ENCODE measurements at regions not wholly inside any gene's neighbourhood (a gene's known extent, or its start where the extent isn't known, plus 50 kb on each side); places are given as distances from the start of the nearest gene placed in this dataset.

- no peaks in the 10 kb centered on the region for H3K36me3 ChIP-seq (ENCODE audit: control insufficient read depth in 2 of 4, insufficient read depth in 4 of 4, low read length in 3 of 4)
- H3K4me1 ChIP-seq (replicated peaks in 1 of 4; ENCODE audit: control insufficient read depth in 3 of 4, insufficient read depth in 4 of 4, low read length in 3 of 4) = peaks cover 0 to 3% (median 0%) of the 10 kb centered on the region in 4 experiments; a peak in 2 of 7 replicates
- no peak overlapping the region for H2AK5ac ChIP-seq (ENCODE audit: low read depth, low read length)
- no peak for DNase-seq (ENCODE audit: low read depth in 1 of 2, low spot score in 2 of 2)
- H2BK12ac ChIP-seq (ENCODE audit: low read depth, low read length) = no peak overlapping the region
- H2BK20ac ChIP-seq (ENCODE audit: low read length) = no peak overlapping the region
- H3K9me3 ChIP-seq (ENCODE audit: insufficient read depth in 2 of 2, low read depth in 1 of 2, low read length in 1 of 2) = peaks cover 2 to 3% of the 10 kb centered on the region in 2 experiments; a peak in 3 of 4 replicates
- H3K79me2 ChIP-seq (ENCODE audit: control insufficient read depth in 1 of 2, insufficient read depth in 2 of 2, low read length in 2 of 2) = no peaks in the 10 kb centered on the region
- 84% methylated on average over 9 of the region's 9 CpGs; no CpG with 5 or more reads in 1 of the 2 experiments for WGBS, 2 experiments (ENCODE audit: extremely low coverage in 1 of 2, insufficient coverage in 1 of 2, insufficient read length in 1 of 2, insufficient replicate concordance in 2 of 2, low coverage in 1 of 2, low lambda C conversion rate in 2 of 2, missing lambda C conversion rate in 1 of 2)
- H2AFZ ChIP-seq (ENCODE audit: low read length) = 0 out of 2 replicates have a peak overlapping the region, but pooled peaks have one; percentile 19
- H2BK15ac ChIP-seq (ENCODE audit: low read length) = no peak overlapping the region
- H3K4me2 ChIP-seq (ENCODE audit: insufficient read depth in 1 of 2, low read depth in 2 of 2, low read length in 2 of 2) = no peak overlapping the region
- no peak overlapping the region for H3K14ac ChIP-seq (ENCODE audit: insufficient read length)
- no peak overlapping the region for H4K5ac ChIP-seq (ENCODE audit: insufficient read length, low read depth, low read length)
- FAIRE-seq = no peak
- ChIA-PET CTCF (ENCODE audit: partially characterized antibody) (interaction anchor here (0.7 to 1.8 kb wide), 5 partner anchors 8 to 244 kb away, joined by 3 to 4 read pairs (median 3); no protein-coding TSS in a partner anchor), POLR2A (ENCODE audit: partially characterized antibody) (no interaction called here)
- H3K23me2 ChIP-seq (ENCODE audit: low read depth, low read length) = peaks cover 4% of the 10 kb centered on the region; the same call in 1 of the 2 replicates
- H3K9ac ChIP-seq (replicated peaks in 1 of 4; ENCODE audit: extremely low read depth in 1 of 4, low read depth in 3 of 4, low read length in 3 of 4) = no peak overlapping the region
- no peak overlapping the region for H3K27ac ChIP-seq (ENCODE audit: low read depth, low read length)
- no peak overlapping the region for H3K56ac ChIP-seq (replicated peaks; ENCODE audit: insufficient read length, low read depth, low read length)
- no peak overlapping the region for H3K18ac ChIP-seq (ENCODE audit: extremely low read depth, low read length)
- no peak overlapping the region for H4K8ac ChIP-seq (ENCODE audit: extremely low read depth, insufficient read depth, low read length)
- H3K23ac ChIP-seq (ENCODE audit: insufficient read length) = no peak overlapping the region
- no peaks in the 10 kb centered on the region; a peak in 1 of 7 replicates for H3K27me3 ChIP-seq (replicated peaks in 1 of 4; ENCODE audit: control insufficient read depth in 3 of 4, extremely low read depth in 1 of 4, insufficient read depth in 3 of 4, low read length in 3 of 4)
- no peaks in the 10 kb centered on the region for H4K20me1 ChIP-seq (replicated peaks in 1 of 2; ENCODE audit: control insufficient read depth in 1 of 2, insufficient read depth in 2 of 2, low read length in 2 of 2)
- H3K4me3 ChIP-seq (ENCODE audit: extremely low read depth in 1 of 4, insufficient read depth in 2 of 4, low read depth in 3 of 4, low read length in 4 of 4) = no peak overlapping the region
- H2BK120ac ChIP-seq (replicated peaks; ENCODE audit: low read depth, low read length) = no peak overlapping the region
- no peak overlapping the region for H2BK5ac ChIP-seq (ENCODE audit: low read depth, low read length)
- no peaks in the 10 kb centered on the region for H3K79me1 ChIP-seq (ENCODE audit: low read depth, low read length)
- H3K4ac ChIP-seq (replicated peaks; ENCODE audit: insufficient read length, low read depth, low read length) = no peak overlapping the region
- H4K91ac ChIP-seq (replicated peaks; ENCODE audit: insufficient read length, low read length) = no peak overlapping the region
- TF ChIP-seq RNF2 (IDR thresholded peaks at IDR 0.05; ENCODE audit: borderline replicate concordance, low read depth, low read length, missing control alignments, poor library complexity, severe bottlenecking) = no peak
These were observed 240.2 kb downstream of the MN1 start for GRCh38 chr22:27561286-27561904.

All from H1 (cell line).